ENCODE measurements at regions not wholly inside any gene's neighbourhood (a gene's known extent, or its start where the extent isn't known, plus 50 kb on each side); places are given as distances from the start of the nearest gene placed in this dataset.

DNA sequence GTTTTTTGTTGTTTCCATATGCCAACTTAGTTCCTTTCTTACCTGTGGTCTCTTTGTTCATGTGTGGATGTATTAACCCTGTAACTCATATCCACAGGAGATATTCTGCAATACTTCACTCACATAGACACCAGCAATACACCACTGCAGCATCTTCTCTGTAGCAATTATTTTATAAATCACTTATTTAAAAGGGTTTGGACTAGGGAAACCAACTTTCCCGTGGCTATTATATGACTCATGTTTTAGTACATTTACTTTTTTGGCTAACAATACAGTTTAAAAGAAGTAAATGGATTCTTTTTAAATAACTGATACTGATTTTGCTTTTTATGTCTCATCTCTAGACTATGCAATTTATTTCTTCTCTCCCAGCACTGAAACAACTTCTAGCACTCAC lies 488.9 kb downstream of the MBD2 start:
- TF ChIP-seq, protein P1, sequence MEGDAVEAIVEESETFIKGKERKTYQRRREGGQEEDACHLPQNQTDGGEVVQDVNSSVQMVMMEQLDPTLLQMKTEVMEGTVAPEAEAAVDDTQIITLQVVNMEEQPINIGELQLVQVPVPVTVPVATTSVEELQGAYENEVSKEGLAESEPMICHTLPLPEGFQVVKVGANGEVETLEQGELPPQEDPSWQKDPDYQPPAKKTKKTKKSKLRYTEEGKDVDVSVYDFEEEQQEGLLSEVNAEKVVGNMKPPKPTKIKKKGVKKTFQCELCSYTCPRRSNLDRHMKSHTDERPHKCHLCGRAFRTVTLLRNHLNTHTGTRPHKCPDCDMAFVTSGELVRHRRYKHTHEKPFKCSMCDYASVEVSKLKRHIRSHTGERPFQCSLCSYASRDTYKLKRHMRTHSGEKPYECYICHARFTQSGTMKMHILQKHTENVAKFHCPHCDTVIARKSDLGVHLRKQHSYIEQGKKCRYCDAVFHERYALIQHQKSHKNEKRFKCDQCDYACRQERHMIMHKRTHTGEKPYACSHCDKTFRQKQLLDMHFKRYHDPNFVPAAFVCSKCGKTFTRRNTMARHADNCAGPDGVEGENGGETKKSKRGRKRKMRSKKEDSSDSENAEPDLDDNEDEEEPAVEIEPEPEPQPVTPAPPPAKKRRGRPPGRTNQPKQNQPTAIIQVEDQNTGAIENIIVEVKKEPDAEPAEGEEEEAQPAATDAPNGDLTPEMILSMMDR (conservative IDR thresholded peaks at IDR 0.05; ENCODE audit: low read length) = no peak
- TF ChIP-seq EZH2phosphoT487 (IDR thresholded peaks at IDR 0.05; ENCODE audit: borderline replicate concordance, low read depth, low read length) = no peak
